ENCODE measurements at regions not wholly inside any gene's neighbourhood (a gene's known extent, or its start where the extent isn't known, plus 50 kb on each side); places are given as distances from the start of the nearest gene placed in this dataset.

- TF ChIP-seq CTCF (IDR thresholded peaks at IDR 0.05), result no peak
- Histone ChIP-seq H3K4me3 (no peak overlapping the region), H3K27ac (no peak overlapping the region)
- no peak for DNase-seq (ENCODE audit: low spot score)
Observed at GRCh38 chr7:57256637-57257375, 124.6 kb upstream of the ZNF479 start.

DNA sequence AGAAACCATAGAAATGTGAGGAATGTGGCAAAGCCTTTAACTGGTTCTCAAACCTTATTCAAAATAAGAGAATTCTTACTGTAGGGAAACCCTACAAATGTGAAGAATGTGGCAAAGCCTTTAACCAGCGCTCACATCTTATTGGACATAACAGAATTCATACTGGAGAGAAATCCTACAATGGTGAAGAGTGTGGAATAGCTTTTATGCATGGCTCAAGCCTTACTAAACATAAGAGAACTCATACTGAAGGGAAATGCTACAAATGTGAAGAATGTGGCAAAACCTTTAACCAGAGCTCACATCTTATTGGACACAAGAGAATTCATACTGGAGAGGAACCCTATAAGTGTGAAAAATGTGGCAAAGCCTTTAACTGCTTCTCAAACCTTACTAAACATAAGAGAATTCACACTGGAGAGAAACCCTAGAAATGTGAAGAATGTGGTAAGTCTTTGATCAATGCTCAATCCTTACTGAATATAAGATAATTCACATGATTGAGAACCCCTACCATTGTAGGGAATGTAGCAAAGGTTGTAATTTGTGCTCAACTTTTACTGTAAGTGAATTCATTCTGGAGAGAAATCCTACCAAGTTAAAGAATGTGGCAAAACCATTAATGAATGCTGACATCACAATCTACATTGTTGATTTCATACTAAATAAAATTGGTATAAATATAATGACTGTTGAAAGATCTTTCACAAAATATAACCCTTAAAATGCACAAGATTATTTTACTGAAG is 142.5 kb upstream of the ZNF479 start:
- DNase-seq (ENCODE audit: low spot score), result no peak
- H3K27ac ChIP-seq, result no peak overlapping the region
- H3K4me3 ChIP-seq, result no peak overlapping the region
- no peak for TF ChIP-seq CTCF (IDR thresholded peaks at IDR 0.05)

- TF ChIP-seq CTCF (IDR thresholded peaks at IDR 0.05), result no peak
- Histone ChIP-seq H3K27ac (no peak overlapping the region), H3K4me3 (no peak overlapping the region)
- no peak for DNase-seq (ENCODE audit: low spot score)
Observed at GRCh38 chr7:57300747-57301146, 149.2 kb upstream of the ZNF716 start.

DNA sequence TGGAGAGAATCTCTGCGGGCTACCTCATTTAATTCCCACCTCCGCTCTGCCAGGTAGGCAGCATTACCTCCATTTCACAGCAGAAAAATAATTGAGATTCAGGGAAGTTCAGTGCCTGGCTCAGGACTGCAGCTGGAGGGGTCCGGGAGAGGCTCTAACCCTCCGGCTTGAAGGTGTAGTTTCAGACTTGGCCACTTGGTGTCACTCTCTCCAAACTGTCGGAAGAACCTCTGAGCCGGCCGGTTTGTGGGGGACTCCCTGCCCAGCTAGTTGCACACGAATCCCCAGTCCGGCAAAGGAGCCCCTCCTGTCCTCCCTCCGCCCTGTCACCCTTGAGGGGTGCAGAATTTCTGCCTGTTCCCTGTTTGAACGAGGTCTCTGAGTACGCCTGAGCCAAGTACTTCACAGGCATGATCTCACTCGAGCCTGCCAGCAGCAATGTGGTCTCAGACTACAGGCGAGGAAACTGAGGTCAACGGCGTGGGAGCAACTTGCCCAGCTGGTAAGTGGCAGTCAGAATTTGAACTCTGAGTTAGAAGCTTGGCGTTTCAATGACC is 144.7 kb upstream of the ZNF716 start:
- DNase-seq (ENCODE audit: low spot score), result no peak
- no peak overlapping the region for H3K27ac ChIP-seq
- H3K4me3 ChIP-seq, result no peak overlapping the region
- TF ChIP-seq CTCF (IDR thresholded peaks at IDR 0.05), result no peak

- no peak for DNase-seq (ENCODE audit: low spot score)
- Histone ChIP-seq H3K27ac (no peak overlapping the region), H3K4me3 (no peak overlapping the region)
- no peak for TF ChIP-seq CTCF (IDR thresholded peaks at IDR 0.05)
Observed at GRCh38 chr7:57308631-57309408, 141.2 kb upstream of the ZNF716 start.

GRCh38 chr7:57327081-57327480 is 122.9 kb upstream of the ZNF716 start:
- Histone ChIP-seq H3K27ac (no peak overlapping the region), H3K4me3 (no peak overlapping the region)

More at GRCh38 chr7:57327081-57327480, 122.9 kb upstream of the ZNF716 start:
- no peak for TF ChIP-seq CTCF (IDR thresholded peaks at IDR 0.05)
- DNase-seq (ENCODE audit: low spot score), result no peak

Data from coronary artery (tissue), 2 donors.